ENCODE measurements at regions not wholly inside any gene's neighbourhood (a gene's known extent, or its start where the extent isn't known, plus 50 kb on each side); places are given as distances from the start of the nearest gene placed in this dataset.

- TF ChIP-seq CHD7 (IDR thresholded peaks at IDR 0.05; ENCODE audit: insufficient replicate concordance, low read length) = no peak
Observed at GRCh38 chr9:79301551-79302391, 270.0 kb upstream of the TLE4 start (continued).
